PC-9 (cell line): ENCODE measurements at regions not wholly inside any gene's neighbourhood (a gene's known extent, or its start where the extent isn't known, plus 50 kb on each side); places are given as distances from the start of the nearest gene placed in this dataset.

Experiments used
- CTCF ChIP-seq: fragments of 200-600 bp; sonication (generic); conservative IDR thresholded peaks from 2 replicates; pipeline ENCODE4 v1.6.1; 2017; ENCODE audit warnings: mixed run types, antibody characterized with exemption, mild to moderate bottlenecking, moderate library complexity
- EZH2 ChIP-seq: fragments of 200-600 bp; sonication (generic); IDR thresholded peaks from 2 replicates; pipeline ENCODE4 v1.8.0; 2017; ENCODE audit warnings: antibody characterized with exemption, low read depth

- TF ChIP-seq CTCF (no peak), EZH2 (no peak)
Measured at GRCh38 chrX:148135738-148136137, 154.6 kb downstream of the FMR1NB start.
